ENCODE measurements at regions not wholly inside any gene's neighbourhood (a gene's known extent, or its start where the extent isn't known, plus 50 kb on each side); places are given as distances from the start of the nearest gene placed in this dataset.

GRCh38 chrX:39909996-39910395 lies 187.8 kb downstream of the BCOR start:
- DNase-seq (ENCODE audit: low read depth): no peak
- no peak overlapping the region for H3K4me3 ChIP-seq (ENCODE audit: low read length)
- TF ChIP-seq, protein P1, sequence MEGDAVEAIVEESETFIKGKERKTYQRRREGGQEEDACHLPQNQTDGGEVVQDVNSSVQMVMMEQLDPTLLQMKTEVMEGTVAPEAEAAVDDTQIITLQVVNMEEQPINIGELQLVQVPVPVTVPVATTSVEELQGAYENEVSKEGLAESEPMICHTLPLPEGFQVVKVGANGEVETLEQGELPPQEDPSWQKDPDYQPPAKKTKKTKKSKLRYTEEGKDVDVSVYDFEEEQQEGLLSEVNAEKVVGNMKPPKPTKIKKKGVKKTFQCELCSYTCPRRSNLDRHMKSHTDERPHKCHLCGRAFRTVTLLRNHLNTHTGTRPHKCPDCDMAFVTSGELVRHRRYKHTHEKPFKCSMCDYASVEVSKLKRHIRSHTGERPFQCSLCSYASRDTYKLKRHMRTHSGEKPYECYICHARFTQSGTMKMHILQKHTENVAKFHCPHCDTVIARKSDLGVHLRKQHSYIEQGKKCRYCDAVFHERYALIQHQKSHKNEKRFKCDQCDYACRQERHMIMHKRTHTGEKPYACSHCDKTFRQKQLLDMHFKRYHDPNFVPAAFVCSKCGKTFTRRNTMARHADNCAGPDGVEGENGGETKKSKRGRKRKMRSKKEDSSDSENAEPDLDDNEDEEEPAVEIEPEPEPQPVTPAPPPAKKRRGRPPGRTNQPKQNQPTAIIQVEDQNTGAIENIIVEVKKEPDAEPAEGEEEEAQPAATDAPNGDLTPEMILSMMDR (conservative IDR thresholded peaks at IDR 0.05; ENCODE audit: low read depth, low read length): no peak

- no peak overlapping the region for H3K4me3 ChIP-seq (ENCODE audit: low read length)
- DNase-seq (ENCODE audit: low read depth): no peak
- TF ChIP-seq, protein P1 (conservative IDR thresholded peaks at IDR 0.05; ENCODE audit: low read depth, low read length): no peak
Measured at GRCh38 chrX:39910651-39911050, 187.1 kb downstream of the BCOR start.

- H3K4me3 ChIP-seq (ENCODE audit: low read length): no peak overlapping the region
- DNase-seq (ENCODE audit: low read depth): no peak
- TF ChIP-seq, protein P1 (conservative IDR thresholded peaks at IDR 0.05; ENCODE audit: low read depth, low read length): no peak
Measured at GRCh38 chrX:39911278-39911897, 186.4 kb downstream of the BCOR start.

DNA sequence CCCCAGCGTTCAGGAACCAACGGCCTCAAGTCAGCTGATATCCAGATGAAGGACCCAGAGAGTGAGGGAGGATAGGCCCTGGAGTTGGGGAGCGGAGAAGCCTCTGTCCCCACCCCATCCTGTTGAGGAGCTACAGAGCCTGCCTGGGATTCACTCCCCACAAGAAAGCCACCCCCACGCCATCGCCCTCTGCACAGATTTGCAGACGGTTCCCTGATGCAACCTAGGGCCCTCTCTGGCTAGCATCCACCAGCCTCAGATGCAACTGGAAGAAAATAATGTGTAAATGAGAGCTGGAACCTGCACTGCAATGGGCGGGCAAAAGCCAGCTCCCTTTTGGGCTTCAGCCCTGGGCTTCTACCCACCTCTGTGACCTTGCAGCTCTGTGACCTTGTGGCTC lies 185.6 kb downstream of the BCOR start:
- TF ChIP-seq, protein P1 (conservative IDR thresholded peaks at IDR 0.05; ENCODE audit: low read depth, low read length): no peak
- DNase-seq (ENCODE audit: low read depth): no peak

GRCh38 chrX:39915081-39915480 lies 182.7 kb downstream of the BCOR start:
- TF ChIP-seq, protein P1 (conservative IDR thresholded peaks at IDR 0.05; ENCODE audit: low read depth, low read length): no peak
- no peak overlapping the region for H3K4me3 ChIP-seq (ENCODE audit: low read length)
- DNase-seq (ENCODE audit: low read depth): no peak

More for the DNA sequence above, 185.6 kb downstream of the BCOR start:
- H3K4me3 ChIP-seq (ENCODE audit: low read length): no peak overlapping the region

DNA sequence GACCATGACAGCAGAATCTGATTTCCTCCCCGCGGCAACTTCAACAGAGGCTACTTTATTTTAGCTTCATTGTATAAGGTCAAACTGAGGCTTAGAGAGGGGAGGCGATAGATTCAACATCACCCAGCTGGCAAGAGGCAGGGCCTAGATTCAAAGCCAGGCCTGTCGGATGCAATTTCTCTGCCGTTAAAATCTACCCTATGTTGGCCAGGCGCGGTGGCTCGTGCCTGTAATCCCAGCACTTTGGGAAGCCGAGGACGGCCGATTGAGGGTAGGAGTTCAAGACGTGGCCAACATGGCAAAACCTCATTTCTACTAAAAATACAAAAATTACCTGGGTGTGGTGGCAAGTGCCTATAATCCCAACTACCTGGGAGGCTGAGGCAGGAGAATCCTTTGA lies 182.2 kb downstream of the BCOR start:
- DNase-seq (ENCODE audit: low read depth): no peak
- H3K4me3 ChIP-seq (ENCODE audit: low read length): no peak overlapping the region
- TF ChIP-seq, protein P1 (conservative IDR thresholded peaks at IDR 0.05; ENCODE audit: low read depth, low read length): no peak

DNA sequence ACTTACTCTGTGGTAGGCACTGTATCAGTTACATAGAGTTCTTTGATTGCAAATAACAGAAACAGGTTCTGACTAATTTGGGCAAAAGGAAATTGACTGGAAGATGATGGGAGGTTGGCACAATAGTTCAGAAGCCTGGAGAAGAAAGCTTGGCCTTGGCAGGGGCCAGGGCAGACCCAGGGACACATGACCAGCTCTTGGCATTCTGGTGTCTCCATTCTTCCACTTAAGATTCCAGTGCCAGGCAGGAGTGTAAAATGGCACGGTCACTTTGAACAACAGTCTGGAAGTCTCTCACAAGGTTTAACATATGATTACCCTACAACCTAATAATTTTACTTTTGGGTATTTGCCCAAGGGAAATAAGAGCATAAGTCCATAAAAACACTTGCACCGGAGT lies 175.9 kb downstream of the BCOR start:
- TF ChIP-seq, protein P1 (conservative IDR thresholded peaks at IDR 0.05; ENCODE audit: low read depth, low read length): no peak
- no peak for DNase-seq (ENCODE audit: low read depth)
- H3K4me3 ChIP-seq (ENCODE audit: low read length): no peak overlapping the region
